ENCODE measurements at regions not wholly inside any gene's neighbourhood (a gene's known extent, or its start where the extent isn't known, plus 50 kb on each side); places are given as distances from the start of the nearest gene placed in this dataset.

GRCh38 chr10:44178856-44179255 is 206.0 kb downstream of the CXCL12 start:
- no peak for TF ChIP-seq CTCF (IDR thresholded peaks at IDR 0.05)
- no peak for TF ChIP-seq POLR2A (IDR thresholded peaks at IDR 0.05)
